ENCODE measurements at regions not wholly inside any gene's neighbourhood (a gene's known extent, or its start where the extent isn't known, plus 50 kb on each side); places are given as distances from the start of the nearest gene placed in this dataset.
A peak's percentile ranks its signal among the peaks of the same experiment; 100 is the strongest.

- Mint-ChIP-seq H3K9me3 (ENCODE audit: low read depth) (no peaks in the 10 kb centered on the region), H3K36me3 (ENCODE audit: insufficient read depth) (no peaks in the 10 kb centered on the region), H3K27me3 (peaks cover 35% of the 10 kb centered on the region), H3K4me3 (ENCODE audit: low read depth) (no peak overlapping the region), H3K27ac (peak overlapping the region; percentile 25), H3K4me1 (ENCODE audit: low read depth) (peaks cover 30% of the 10 kb centered on the region)
- DNase-seq (ENCODE audit: low spot score, unreplicated experiment), result no peak
- no peak for TF ChIP-seq CTCF (IDR thresholded peaks at IDR 0.05; ENCODE audit: unreplicated experiment)
Observed at GRCh38 chr15:66846031-66846430, 144.0 kb downstream of the SMAD6 start.

GRCh38 chr15:66846811-66847210, 144.8 kb downstream of the SMAD6 start:
- H3K27me3 Mint-ChIP-seq, result peaks cover 31% of the 10 kb centered on the region
- no peaks in the 10 kb centered on the region for H3K36me3 Mint-ChIP-seq (ENCODE audit: insufficient read depth)
- TF ChIP-seq CTCF (IDR thresholded peaks at IDR 0.05; ENCODE audit: unreplicated experiment), result no peak
- no peak overlapping the region for H3K27ac Mint-ChIP-seq
- DNase-seq (ENCODE audit: low spot score, unreplicated experiment), result no peak
- peaks cover 33% of the 10 kb centered on the region for H3K4me1 Mint-ChIP-seq (ENCODE audit: low read depth)
- no peaks in the 10 kb centered on the region for H3K9me3 Mint-ChIP-seq (ENCODE audit: low read depth)
- H3K4me3 Mint-ChIP-seq (ENCODE audit: low read depth), result no peak overlapping the region

- no peak for TF ChIP-seq CTCF (IDR thresholded peaks at IDR 0.05; ENCODE audit: unreplicated experiment)
- Mint-ChIP-seq H3K27ac (no peak overlapping the region), H3K36me3 (ENCODE audit: insufficient read depth) (no peaks in the 10 kb centered on the region), H3K4me1 (ENCODE audit: low read depth) (peaks cover 31% of the 10 kb centered on the region), H3K4me3 (ENCODE audit: low read depth) (no peak overlapping the region), H3K9me3 (ENCODE audit: low read depth) (no peaks in the 10 kb centered on the region), H3K27me3 (peaks cover 34% of the 10 kb centered on the region)
- no peak for DNase-seq (ENCODE audit: low spot score, unreplicated experiment)
Observed at GRCh38 chr15:66847565-66847991, 145.5 kb downstream of the SMAD6 start.

- H3K4me1 Mint-ChIP-seq (ENCODE audit: low read depth), result peaks cover 28% of the 10 kb centered on the region
- DNase-seq (ENCODE audit: low spot score, unreplicated experiment), result no peak
- peak overlapping the region; percentile 31 for H3K27ac Mint-ChIP-seq
- TF ChIP-seq CTCF (IDR thresholded peaks at IDR 0.05; ENCODE audit: unreplicated experiment), result no peak
- no peaks in the 10 kb centered on the region for H3K9me3 Mint-ChIP-seq (ENCODE audit: low read depth)
- no peaks in the 10 kb centered on the region for H3K36me3 Mint-ChIP-seq (ENCODE audit: insufficient read depth)
- peaks cover 34% of the 10 kb centered on the region for H3K27me3 Mint-ChIP-seq
- H3K4me3 Mint-ChIP-seq (ENCODE audit: low read depth), result no peak overlapping the region
Observed at GRCh38 chr15:66848116-66848515, 146.1 kb downstream of the SMAD6 start.

- no peaks in the 10 kb centered on the region for H3K36me3 Mint-ChIP-seq (ENCODE audit: insufficient read depth)
- no peaks in the 10 kb centered on the region for H3K9me3 Mint-ChIP-seq (ENCODE audit: low read depth)
- H3K4me3 Mint-ChIP-seq (ENCODE audit: low read depth), result no peak overlapping the region
- peaks cover 35% of the 10 kb centered on the region for H3K27me3 Mint-ChIP-seq
- H3K27ac Mint-ChIP-seq, result peak overlapping the region; percentile 79
- no peak for DNase-seq (ENCODE audit: low spot score, unreplicated experiment)
- peaks cover 28% of the 10 kb centered on the region for H3K4me1 Mint-ChIP-seq (ENCODE audit: low read depth)
- no peak for TF ChIP-seq CTCF (IDR thresholded peaks at IDR 0.05; ENCODE audit: unreplicated experiment)
Observed at GRCh38 chr15:66848686-66849392, 146.8 kb downstream of the SMAD6 start.

Data from progenitor cell of endocrine pancreas (in vitro differentiated cells).